GM12873 (cell line): ENCODE measurements at regions not wholly inside any gene's neighbourhood (a gene's known extent, or its start where the extent isn't known, plus 50 kb on each side); places are given as distances from the start of the nearest gene placed in this dataset.

Experiments used
- CTCF ChIP-seq: IDR thresholded peaks from 2 replicates; pipeline ENCODE4 v1.5.1; 2012; ENCODE audit warnings: low read depth, mild to moderate bottlenecking, moderate library complexity, low read length, control low read depth; ENCODE audit not compliant: insufficient read depth; ENCODE audit errors: missing control alignments

DNA sequence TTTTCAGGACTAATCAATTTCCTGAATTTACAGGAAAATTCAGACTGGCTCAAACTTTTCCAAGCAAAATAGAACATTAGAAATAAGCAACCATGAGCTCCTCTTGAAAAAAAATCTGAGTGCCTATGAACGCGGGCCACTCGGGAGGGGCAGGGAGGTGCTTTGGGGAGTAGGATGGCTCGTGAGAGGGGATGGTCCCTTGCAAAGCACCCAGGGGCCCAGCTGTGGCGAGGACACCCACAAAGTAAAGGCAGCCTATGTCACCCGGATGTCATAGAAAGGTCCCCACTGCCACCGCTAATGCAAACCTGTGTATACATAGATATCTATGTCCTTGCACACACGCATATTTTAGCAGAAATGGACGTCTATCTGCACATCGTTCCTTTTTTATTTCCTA lies 309.9 kb downstream of the ADGRD1 start:
- TF ChIP-seq CTCF = no peak

GRCh38 chr12:131264635-131265034 lies 310.9 kb downstream of the ADGRD1 start:
- TF ChIP-seq CTCF = no peak

GRCh38 chr12:131266591-131267467 lies 313.1 kb downstream of the ADGRD1 start:
- TF ChIP-seq CTCF = no peak

- no peak for TF ChIP-seq CTCF
These were observed 313.9 kb downstream of the ADGRD1 start for GRCh38 chr12:131267576-131267975.

DNA sequence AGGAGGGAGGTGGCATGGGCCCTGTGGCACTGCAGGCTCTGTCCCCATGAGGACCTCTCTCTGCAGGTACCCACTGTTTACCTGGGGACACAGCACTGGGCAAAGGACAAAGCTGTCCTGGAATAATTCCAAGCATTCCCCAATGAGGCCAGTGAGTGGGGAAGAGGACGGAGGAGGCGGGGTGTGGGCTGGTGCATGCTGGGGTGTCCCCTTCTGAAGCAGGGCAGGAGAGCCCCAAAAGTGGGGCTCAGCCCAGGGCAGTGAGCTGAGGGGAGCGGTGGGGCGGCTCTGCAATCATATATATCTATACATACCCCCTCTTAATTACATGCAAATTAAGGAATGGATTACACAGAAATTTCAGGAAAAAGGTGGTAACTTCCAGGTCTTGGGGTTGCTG lies 315.8 kb downstream of the ADGRD1 start:
- no peak for TF ChIP-seq CTCF

GRCh38 chr12:131271724-131272123 lies 318.0 kb downstream of the ADGRD1 start:
- no peak for TF ChIP-seq CTCF

- no peak for TF ChIP-seq CTCF
These were observed 319.7 kb downstream of the ADGRD1 start for GRCh38 chr12:131273291-131273845.
